A549 (cell line): ENCODE measurements at regions not wholly inside any gene's neighbourhood (a gene's known extent, or its start where the extent isn't known, plus 50 kb on each side); places are given as distances from the start of the nearest gene placed in this dataset.

Experiments used
- ATAC-seq, 2 experiments: fragments of 200-7000 bp in 1 of 2; fragments of >200 bp in 1 of 2; cut with Nextera tagmentation in 1 of 2; cut with Tn5 transposase in 1 of 2; 3 replicates each; pipeline versions ENCODE4 v1.8.0 to v1.9.1; 2018 to 2020; ENCODE audit warnings: mild to moderate bottlenecking in 1 of 2, moderate library complexity in 1 of 2
- CTCF ChIA-PET: fragments of 300-600 bp; sonication (Branson Sonifier 250); formaldehyde crosslinking; extraction: SDS; loops from one replicate; lab custom pipeline; 2021; ENCODE audit warnings: antibody characterized with exemption, inconsistent platforms; lab: Yijun Ruan, JAX
- POLR2A ChIA-PET: fragments of 350-600 bp; formaldehyde crosslinking; extraction: SDS; loops from one replicate; lab custom pipeline; 2021; ENCODE audit warnings: antibody characterized with exemption, inconsistent platforms; lab: Yijun Ruan, JAX
- DNase-seq, 2 experiments: peaks; one replicate each; pipeline versions ENCODE4 v3.0.0 to v3.0.0-alpha.2; 2011 to 2016; ENCODE audit warnings: low read depth in 1 of 2, low spot score in 1 of 2
- FAIRE-seq: peaks from 2 replicates; lab custom pipeline; 2011; peaks lifted over from hg19 to GRCh38; lab: Jason Lieb, UNC
- H3K27ac ChIP-seq, 2 experiments: fragments of >200 bp; sonication (Bioruptor Twin); formaldehyde crosslinking; 3 replicates each; pipeline ENCODE4 v1.5.1; 2016 to 2017
- H3K4me1 ChIP-seq: fragments of >200 bp; sonication (Bioruptor Twin); formaldehyde crosslinking; 3 replicates; pipeline ENCODE4 v1.6.1; 2016
- H3K4me2 ChIP-seq: fragments of >200 bp; sonication (Bioruptor Twin); formaldehyde crosslinking; 3 replicates; pipeline ENCODE4 v1.6.1; 2016
- H3K4me3 ChIP-seq: fragments of >200 bp; sonication (Bioruptor Twin); formaldehyde crosslinking; 3 replicates; pipeline ENCODE4 v1.5.1; 2016
- H3K9me3 ChIP-seq: fragments of >200 bp; sonication (Bioruptor Twin); formaldehyde crosslinking; 3 replicates; pipeline ENCODE4 v1.6.1; 2016
- BHLHE40 ChIP-seq: IDR thresholded peaks from 2 replicates; pipeline ENCODE4 v1.6.1; 2012; ENCODE audit warnings: low read depth, low read length, inconsistent platforms
- CEBPB ChIP-seq, 2 experiments: fragments of >200 bp in 1 of 2; sonication (Bioruptor Twin) in 1 of 2; formaldehyde crosslinking in 1 of 2; IDR thresholded peaks; 2 replicates each; pipeline ENCODE4 v1.6.1; 2012 to 2016
- CHD2 ChIP-seq: fragments of 150-350 bp; IDR thresholded peaks from 2 replicates; pipeline ENCODE4 v1.6.1; 2014; ENCODE audit warnings: low read length; ENCODE audit not compliant: partially characterized antibody
- E2F6 ChIP-seq: IDR thresholded peaks from 2 replicates; pipeline ENCODE4 v1.6.1; 2012; ENCODE audit warnings: low read depth, borderline replicate concordance
- EHF ChIP-seq: fragments of 250-450 bp; sonication (Bioruptor Pico); IDR thresholded peaks from 2 replicates; pipeline ENCODE4 v1.5.0; 2020; ENCODE audit warnings: mild to moderate bottlenecking
- EHMT2 ChIP-seq: fragments of 200-600 bp; sonication (generic); IDR thresholded peaks from 2 replicates; pipeline ENCODE4 v1.6.1; 2016; ENCODE audit warnings: antibody characterized with exemption, low read depth, mild to moderate bottlenecking, moderate library complexity
- FOSL2 ChIP-seq, 2 experiments: fragments of 450-650 bp in 1 of 2; fragments of >200 bp in 1 of 2; sonication (Bioruptor Twin) in 1 of 2; formaldehyde crosslinking; IDR thresholded peaks; 2 replicates each; pipeline versions ENCODE4 v1.5.0 to v1.6.1; 2016 to 2020; ENCODE audit warnings: mild to moderate bottlenecking in 1 of 2, moderate library complexity in 1 of 2
- FOXS1 ChIP-seq: fragments of 250-450 bp; sonication (Bioruptor Pico); IDR thresholded peaks from 2 replicates; pipeline ENCODE4 v1.5.0; 2020; ENCODE audit warnings: mild to moderate bottlenecking, moderate library complexity
- GATA3 ChIP-seq: IDR thresholded peaks from 2 replicates; pipeline ENCODE4 v1.6.1; 2012; ENCODE audit warnings: borderline replicate concordance
- HES2 ChIP-seq: fragments of >200 bp; sonication (Bioruptor Twin); formaldehyde crosslinking; IDR thresholded peaks from 2 replicates; pipeline ENCODE4 v1.6.1; 2016
- HMGXB4 ChIP-seq: fragments of 250-450 bp; sonication (Bioruptor Pico); IDR thresholded peaks from 2 replicates; pipeline ENCODE4 v1.5.0; 2021; ENCODE audit warnings: mild to moderate bottlenecking, moderate library complexity, borderline replicate concordance
- HOXB13 ChIP-seq: fragments of 250-450 bp; sonication (Bioruptor Pico); IDR thresholded peaks from 2 replicates; pipeline ENCODE4 v1.5.0; 2020; ENCODE audit warnings: low read depth, mild to moderate bottlenecking, moderate library complexity
- HOXB5 ChIP-seq: fragments of 250-450 bp; sonication (Bioruptor Pico); IDR thresholded peaks from 2 replicates; pipeline ENCODE4 v1.5.0; 2020; ENCODE audit warnings: mild to moderate bottlenecking, moderate library complexity
- JUN ChIP-seq, 2 experiments: fragments of >200 bp; sonication (Bioruptor Twin); formaldehyde crosslinking; IDR thresholded peaks; 2 replicates in 1 of 2; 3 replicates in 1 of 2; pipeline ENCODE4 v1.6.1; 2016 to 2017
- KDM5A ChIP-seq: fragments of 200-600 bp; sonication (generic); IDR thresholded peaks from 2 replicates; pipeline ENCODE4 v1.6.1; 2016; ENCODE audit warnings: antibody characterized with exemption, mild to moderate bottlenecking
- MYC ChIP-seq: IDR thresholded peaks from 2 replicates; pipeline ENCODE4 v1.6.1; 2012; ENCODE audit warnings: mild to moderate bottlenecking, inconsistent platforms, low read length, improper control_type of control experiment, borderline replicate concordance
- NPAS2 ChIP-seq: fragments of 250-450 bp; sonication (Bioruptor Pico); IDR thresholded peaks from 2 replicates; pipeline ENCODE4 v1.8.0; 2022; ENCODE audit warnings: mild to moderate bottlenecking, moderate library complexity, borderline replicate concordance
- PBX3 ChIP-seq: IDR thresholded peaks from 2 replicates; pipeline ENCODE4 v1.6.1; 2012
- PHF8 ChIP-seq: fragments of 200-600 bp; sonication (generic); IDR thresholded peaks from 2 replicates; pipeline ENCODE4 v1.6.1; 2016; ENCODE audit warnings: low read depth, mild to moderate bottlenecking, antibody characterized with exemption, moderate library complexity, borderline replicate concordance
- POLR2AphosphoS2 ChIP-seq: conservative IDR thresholded peaks from 2 replicates; pipeline ENCODE4 v1.6.1; 2012; ENCODE audit warnings: low read length, improper control_type of control experiment, inconsistent platforms
- RAD21 ChIP-seq, 2 experiments: fragments of >200 bp in 1 of 2; sonication (Bioruptor Twin) in 1 of 2; formaldehyde crosslinking in 1 of 2; IDR thresholded peaks in 1 of 2; conservative IDR thresholded peaks in 1 of 2; 2 replicates in 1 of 2; 3 replicates in 1 of 2; pipeline ENCODE4 v1.6.1; 2012 to 2018; ENCODE audit warnings: inconsistent platforms in 1 of 2
- RARB ChIP-seq: fragments of 250-450 bp; sonication (Bioruptor Pico); IDR thresholded peaks from 2 replicates; pipeline ENCODE4 v1.8.0; 2021; ENCODE audit warnings: mild to moderate bottlenecking, moderate library complexity
- RNF2 ChIP-seq: fragments of 200-600 bp; sonication (generic); IDR thresholded peaks from 2 replicates; pipeline ENCODE4 v1.6.1; 2016; ENCODE audit warnings: low read depth, mild to moderate bottlenecking, antibody characterized with exemption, moderate library complexity, borderline replicate concordance
- SMC3 ChIP-seq: fragments of >200 bp; sonication (Bioruptor Twin); formaldehyde crosslinking; IDR thresholded peaks from 3 replicates; pipeline ENCODE4 v1.6.1; 2018; ENCODE audit warnings: inconsistent platforms
- SREBF2 ChIP-seq: fragments of 450-650 bp; IDR thresholded peaks from 2 replicates; pipeline ENCODE4 v1.6.1; 2014; ENCODE audit warnings: mild to moderate bottlenecking, moderate library complexity
- ZSCAN20 ChIP-seq: fragments of 250-450 bp; sonication (Bioruptor Pico); IDR thresholded peaks from 2 replicates; pipeline ENCODE4 v1.8.0; 2022; ENCODE audit warnings: mild to moderate bottlenecking, moderate library complexity
- WGBS: methylation state at CpG from one replicate; pipeline ENCODE4 v1.1.6; 2017; ENCODE audit errors: missing lambda C conversion rate; 5-methylcytosine and 5-hydroxymethylcytosine counted together
- TF ChIP-seq, protein P1 (sequence below): fragments of 150-350 bp; IDR thresholded peaks from 2 replicates; pipeline ENCODE4 v1.6.1; 2014; ENCODE audit warnings: low read depth, mild to moderate bottlenecking, low read length
- TF ChIP-seq, protein P2 (sequence below): fragments of 250-450 bp; sonication (Bioruptor Pico); IDR thresholded peaks from 2 replicates; pipeline ENCODE4 v1.5.0; 2020; ENCODE audit warnings: low read depth, mild to moderate bottlenecking, moderate library complexity

DNA sequence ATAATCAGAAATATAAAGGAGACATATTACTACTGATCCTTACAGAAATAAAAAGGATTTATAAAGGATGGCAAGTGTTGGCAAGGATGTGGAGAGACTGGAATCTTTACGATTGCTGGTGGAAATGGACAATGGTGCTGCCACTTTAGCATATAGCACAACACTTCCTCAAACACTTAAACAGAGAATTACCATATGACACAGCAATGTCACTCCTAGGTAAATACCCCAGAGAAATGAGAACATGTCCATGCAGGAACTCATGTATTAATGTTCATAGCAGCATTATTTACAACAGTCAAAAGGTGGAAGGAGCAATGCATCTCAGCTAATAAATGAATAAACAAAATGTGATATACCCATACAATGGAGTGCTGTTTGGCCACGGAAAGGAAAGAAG lies 137.5 kb downstream of the NDUFA10 start:
- Histone ChIP-seq H3K9me3 (peaks cover 33% of the 10 kb centered on the region), H3K4me1 (no peaks in the 10 kb centered on the region), H3K4me2 (no peak overlapping the region), H3K4me3 (no peak overlapping the region), H3K27ac (no peak overlapping the region)
- TF ChIP-seq PHF8 (no peak), SMC3 (no peak), GATA3 (no peak), RAD21 (conservative IDR thresholded peaks at IDR 0.05 in 1 of 2, IDR thresholded peaks at IDR 0.05 in 1 of 2) (no peak), NPAS2 (CRISPR knock-in tag) (no peak), EHF (no peak), ZSCAN20 (CRISPR knock-in tag) (no peak), CEBPB (IDR thresholded peaks at IDR 0.05) (no peak), BHLHE40 (no peak), FOXS1 (CRISPR knock-in tag) (no peak), EHMT2 (no peak), RARB (CRISPR knock-in tag) (no peak), SREBF2 (no peak), E2F6 (no peak), HOXB5 (CRISPR knock-in tag) (no peak), HMGXB4 (CRISPR knock-in tag) (no peak), POLR2AphosphoS2 (no peak), HES2 (no peak)
- TF ChIP-seq, protein P1, sequence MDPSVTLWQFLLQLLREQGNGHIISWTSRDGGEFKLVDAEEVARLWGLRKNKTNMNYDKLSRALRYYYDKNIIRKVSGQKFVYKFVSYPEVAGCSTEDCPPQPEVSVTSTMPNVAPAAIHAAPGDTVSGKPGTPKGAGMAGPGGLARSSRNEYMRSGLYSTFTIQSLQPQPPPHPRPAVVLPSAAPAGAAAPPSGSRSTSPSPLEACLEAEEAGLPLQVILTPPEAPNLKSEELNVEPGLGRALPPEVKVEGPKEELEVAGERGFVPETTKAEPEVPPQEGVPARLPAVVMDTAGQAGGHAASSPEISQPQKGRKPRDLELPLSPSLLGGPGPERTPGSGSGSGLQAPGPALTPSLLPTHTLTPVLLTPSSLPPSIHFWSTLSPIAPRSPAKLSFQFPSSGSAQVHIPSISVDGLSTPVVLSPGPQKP, result no peak
- TF ChIP-seq, protein P2, sequence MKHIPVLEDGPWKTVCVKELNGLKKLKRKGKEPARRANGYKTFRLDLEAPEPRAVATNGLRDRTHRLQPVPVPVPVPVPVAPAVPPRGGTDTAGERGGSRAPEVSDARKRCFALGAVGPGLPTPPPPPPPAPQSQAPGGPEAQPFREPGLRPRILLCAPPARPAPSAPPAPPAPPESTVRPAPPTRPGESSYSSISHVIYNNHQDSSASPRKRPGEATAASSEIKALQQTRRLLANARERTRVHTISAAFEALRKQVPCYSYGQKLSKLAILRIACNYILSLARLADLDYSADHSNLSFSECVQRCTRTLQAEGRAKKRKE, result no peak
- no peak for ATAC-seq
- no peak for FAIRE-seq
- POLR2A ChIA-PET, result no interaction called here
- 45% methylated on average over 2 of the region's 2 CpGs for WGBS
- CTCF ChIA-PET, result no interaction called here
- DNase-seq, result no peak

- Histone ChIP-seq H3K27ac (no peak overlapping the region), H3K4me2 (no peak overlapping the region), H3K9me3 (peaks cover 33% of the 10 kb centered on the region), H3K4me3 (no peak overlapping the region), H3K4me1 (no peaks in the 10 kb centered on the region)
- DNase-seq, result no peak
- POLR2A ChIA-PET, result no interaction called here
- CTCF ChIA-PET, result no interaction called here
- no peak for ATAC-seq
- FAIRE-seq, result no peak
- TF ChIP-seq CHD2 (no peak), SREBF2 (no peak), RNF2 (no peak), EHF (no peak), MYC (no peak), HOXB13 (CRISPR knock-in tag) (no peak), JUN (IDR thresholded peaks at IDR 0.05) (no peak), BHLHE40 (no peak), KDM5A (no peak), PBX3 (no peak), FOSL2 (IDR thresholded peaks at IDR 0.05) (no peak), FOSL2 (CRISPR knock-in tag; IDR thresholded peaks at IDR 0.05) (no peak)
- TF ChIP-seq, protein P1, result no peak
- TF ChIP-seq, protein P2, result no peak
These were observed 138.4 kb downstream of the NDUFA10 start for GRCh38 chr2:239886781-239887180.
